Keratinocyte (primary cell): ENCODE measurements at regions not wholly inside any gene's neighbourhood (a gene's known extent, or its start where the extent isn't known, plus 50 kb on each side); places are given as distances from the start of the nearest gene placed in this dataset.

ENCODE experiments used
- DNase-seq: peaks from one replicate; pipeline ENCODE4 v3.0.0-alpha.2; 2011; ENCODE audit warnings: low read depth, missing footprints, low spot score
- FAIRE-seq: peaks from 2 replicates; lab custom pipeline; 2011; peaks lifted over from hg19 to GRCh38; lab: Jason Lieb, UNC
- H2AFZ ChIP-seq: 2 replicates; pipeline ENCODE4 v1.6.0; 2012; ENCODE audit warnings: low read length, control low read depth, inconsistent platforms; ENCODE audit not compliant: control insufficient read depth
- H3K27ac ChIP-seq: 2 replicates; pipeline ENCODE4 v1.5.1; 2011; ENCODE audit warnings: low read length; ENCODE audit not compliant: control insufficient read depth, insufficient read depth
- H3K27me3 ChIP-seq: 3 replicates; pipeline ENCODE4 v1.6.0; 2011; ENCODE audit warnings: low read length; ENCODE audit not compliant: control insufficient read depth, insufficient read depth; ENCODE audit errors: extremely low read depth
- H3K36me3 ChIP-seq, 2 experiments: 2 replicates in 1 of 2; 3 replicates in 1 of 2; pipeline ENCODE4 v1.5.1; 2011; ENCODE audit warnings: low read length in 2 of 2, mild to moderate bottlenecking in 1 of 2; ENCODE audit not compliant: control insufficient read depth in 2 of 2, insufficient read depth in 2 of 2; ENCODE audit errors: extremely low read depth in 1 of 2
- H3K4me1 ChIP-seq: 3 replicates; pipeline ENCODE4 v1.5.1; 2011; ENCODE audit warnings: low read length; ENCODE audit not compliant: control insufficient read depth, insufficient read depth; ENCODE audit errors: extremely low read depth
- H3K4me2 ChIP-seq: 3 replicates; pipeline ENCODE4 v1.6.0; 2011; ENCODE audit warnings: low read depth, low read length; ENCODE audit not compliant: control insufficient read depth, insufficient read depth; ENCODE audit errors: extremely low read depth
- H3K4me3 ChIP-seq, 3 experiments: fragments of 200-600 bp in 1 of 3; sonication (generic) in 1 of 3; 2 replicates in 2 of 3; 3 replicates in 1 of 3; pipeline ENCODE4 v1.5.1; 2011 to 2016; ENCODE audit warnings: low read length in 3 of 3, mild to moderate bottlenecking in 3 of 3, control low read depth in 2 of 3, inconsistent platforms in 1 of 3, low read depth in 1 of 3, mixed read lengths in 1 of 3, mixed run types in 1 of 3, moderate library complexity in 1 of 3; ENCODE audit not compliant: control insufficient read depth in 2 of 3, insufficient read depth in 2 of 3; ENCODE audit errors: extremely low read depth in 1 of 3
- H3K79me2 ChIP-seq: 2 replicates; pipeline ENCODE4 v1.6.0; 2012; ENCODE audit warnings: low read length; ENCODE audit not compliant: control insufficient read depth, insufficient read depth
- H3K9ac ChIP-seq: 3 replicates; pipeline ENCODE4 v1.6.0; 2011; ENCODE audit warnings: low read length; ENCODE audit not compliant: control insufficient read depth, insufficient read depth; ENCODE audit errors: extremely low read depth
- H3K9me1 ChIP-seq: 3 replicates; pipeline ENCODE4 v1.6.0; 2011; ENCODE audit warnings: low read length; ENCODE audit not compliant: control insufficient read depth, insufficient read depth; ENCODE audit errors: extremely low read depth
- H3K9me3 ChIP-seq: 2 replicates; pipeline ENCODE4 v1.5.1; 2012; ENCODE audit warnings: low read depth, low read length; ENCODE audit not compliant: control insufficient read depth
- H4K20me1 ChIP-seq: 3 replicates; pipeline ENCODE4 v1.6.0; 2011; ENCODE audit warnings: low read length; ENCODE audit not compliant: control insufficient read depth, insufficient read depth; ENCODE audit errors: extremely low read depth
- CTCF ChIP-seq, 3 experiments: IDR thresholded peaks in 1 of 3; conservative IDR thresholded peaks in 1 of 3; optimal IDR thresholded peaks in 1 of 3; 2 replicates in 2 of 3; 3 replicates in 1 of 3; pipeline versions ENCODE3 to v1.5.1; 2011; ENCODE audit warnings: low read length in 3 of 3, mild to moderate bottlenecking in 3 of 3, moderate library complexity in 2 of 3, control low read depth in 1 of 3, inconsistent platforms in 1 of 3; ENCODE audit not compliant: insufficient read depth in 2 of 3; ENCODE audit errors: extremely low read depth in 1 of 3
- EZH2 ChIP-seq: IDR thresholded peaks from one replicate; pipeline ENCODE4 v1.6.1; 2012; ENCODE audit warnings: inconsistent platforms, mild to moderate bottlenecking, low read length, moderate library complexity
- dilution Hi-C: fragments of 300-500 bp; cut with MboI; formaldehyde crosslinking; loops from one replicate; pipeline ENCODE4 v1.7.0; 2020; ENCODE audit warnings: low sequenced_read_pairs; ENCODE audit not compliant: extremely low pct_ligation_motif_present

- no peaks in the 10 kb centered on the region for H3K79me2 ChIP-seq
- no peaks in the 10 kb centered on the region for H3K9me1 ChIP-seq
- FAIRE-seq, result peak; percentile 49
- H2AFZ ChIP-seq, result no peak overlapping the region
- H3K4me2 ChIP-seq, result no peak overlapping the region
- H3K36me3 ChIP-seq, result no peaks in the 10 kb centered on the region
- TF ChIP-seq EZH2, result no peak
- no peak for TF ChIP-seq CTCF (optimal IDR thresholded peaks at IDR 0.05 in 1 of 3, IDR thresholded peaks at IDR 0.05 in 1 of 3, conservative IDR thresholded peaks at IDR 0.05 in 1 of 3; ENCODE audit: extremely low read depth in 1 of 3, insufficient read depth in 2 of 3, low read length in 3 of 3)
- no peaks in the 10 kb centered on the region for H3K27me3 ChIP-seq
- dilution Hi-C loops, result no loop called here
- no peak overlapping the region for H3K4me3 ChIP-seq
- no peak overlapping the region for H3K9ac ChIP-seq
- H3K9me3 ChIP-seq, result peaks cover 8% of the 10 kb centered on the region
- peaks cover 18% of the 10 kb centered on the region for H3K4me1 ChIP-seq
- no peak for DNase-seq
- no peak overlapping the region for H3K27ac ChIP-seq
- H4K20me1 ChIP-seq, result no peaks in the 10 kb centered on the region
These were observed 78.8 kb upstream of the MAST4 start for GRCh38 chr5:66517351-66517750.

DNA sequence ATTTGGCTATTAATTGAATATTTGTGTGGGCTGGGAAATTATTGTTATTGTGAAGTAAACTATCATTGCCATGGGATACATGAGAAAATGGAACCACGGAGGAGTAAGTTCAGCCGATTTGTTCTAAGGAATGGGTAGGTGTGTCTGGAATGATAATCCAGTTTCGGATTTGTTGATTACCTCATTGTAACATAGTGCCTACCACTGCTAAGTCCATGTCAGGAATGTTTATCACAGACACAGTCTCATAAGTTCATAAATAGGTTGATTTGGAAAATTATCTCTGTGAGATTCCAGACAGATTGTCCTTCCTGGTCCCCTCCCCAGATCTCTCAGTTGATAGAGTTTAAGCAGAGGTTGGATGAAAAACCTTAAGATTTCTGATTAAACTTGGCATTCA is 78.1 kb upstream of the MAST4 start:
- peak overlapping the region; percentile 60 for H3K27ac ChIP-seq
- H3K9me3 ChIP-seq, result peaks cover 8% of the 10 kb centered on the region
- no peak overlapping the region for H3K9ac ChIP-seq
- H3K4me3 ChIP-seq, result no peak overlapping the region
- H3K79me2 ChIP-seq, result no peaks in the 10 kb centered on the region
- no peak for DNase-seq
- no peaks in the 10 kb centered on the region for H4K20me1 ChIP-seq
- H3K27me3 ChIP-seq, result no peaks in the 10 kb centered on the region
- TF ChIP-seq CTCF (optimal IDR thresholded peaks at IDR 0.05 in 1 of 3, IDR thresholded peaks at IDR 0.05 in 1 of 3, conservative IDR thresholded peaks at IDR 0.05 in 1 of 3; ENCODE audit: extremely low read depth in 1 of 3, insufficient read depth in 2 of 3, low read length in 3 of 3) (no peak), EZH2 (no peak)
- no peaks in the 10 kb centered on the region for H3K9me1 ChIP-seq
- FAIRE-seq, result no peak
- peaks cover 18% of the 10 kb centered on the region for H3K4me1 ChIP-seq
- peak overlapping the region; percentile 69 for H3K4me2 ChIP-seq
- H3K36me3 ChIP-seq, result no peaks in the 10 kb centered on the region
- peak overlapping the region; percentile 75 for H2AFZ ChIP-seq
- dilution Hi-C loops, result no loop called here
